ENCODE measurements at regions not wholly inside any gene's neighbourhood (a gene's known extent, or its start where the extent isn't known, plus 50 kb on each side); places are given as distances from the start of the nearest gene placed in this dataset.

GRCh38 chr15:35305031-35305550 lies 220.0 kb upstream of the NANOGP8 start:
- H3K27ac ChIP-seq (ENCODE audit: low read length) = no peak overlapping the region
- no peak overlapping the region for H3K4me3 ChIP-seq (ENCODE audit: low read depth in 1 of 2, low read length in 2 of 2)
- no peaks in the 10 kb centered on the region for H3K9me3 ChIP-seq (ENCODE audit: control insufficient read depth in 1 of 2, low read length in 2 of 2)
- no peaks in the 10 kb centered on the region for H3K36me3 ChIP-seq (ENCODE audit: control insufficient read depth in 1 of 2, insufficient read depth in 2 of 2, low read length in 2 of 2)
- H3K27me3 ChIP-seq (ENCODE audit: low read depth, low read length) = no peaks in the 10 kb centered on the region
- peaks cover 16 to 27% of the 10 kb centered on the region in 2 donors for H3K4me1 ChIP-seq (ENCODE audit: control insufficient read depth in 1 of 2, insufficient read depth in 2 of 2, low read length in 2 of 2)

DNA sequence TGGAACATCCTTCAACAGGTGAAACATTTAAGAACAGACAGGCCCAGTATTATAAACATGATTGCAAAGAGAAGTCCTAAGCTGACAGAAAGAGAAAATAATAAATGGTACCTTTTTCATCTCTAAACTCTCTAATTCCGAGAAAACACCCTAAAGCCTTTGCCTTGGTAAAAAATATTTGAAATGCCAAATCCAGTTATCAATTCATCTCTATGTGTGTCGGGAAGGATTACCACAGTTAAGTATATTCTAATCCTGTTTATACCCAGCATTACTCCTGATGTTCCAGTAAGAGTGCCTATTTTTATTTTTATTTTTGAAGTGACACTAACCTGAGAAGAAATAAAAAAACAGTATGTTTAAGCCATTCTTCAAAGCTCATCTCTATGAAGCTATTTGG lies 219.3 kb upstream of the NANOGP8 start:
- Histone ChIP-seq H3K4me1 (ENCODE audit: control insufficient read depth in 1 of 2, insufficient read depth in 2 of 2, low read length in 2 of 2) (peaks cover 10 to 20% of the 10 kb centered on the region in 2 donors), H3K27ac (ENCODE audit: low read length) (no peak overlapping the region), H3K4me3 (ENCODE audit: low read depth in 1 of 2, low read length in 2 of 2) (no peak overlapping the region), H3K27me3 (ENCODE audit: low read depth, low read length) (no peaks in the 10 kb centered on the region), H3K9me3 (ENCODE audit: control insufficient read depth in 1 of 2, low read length in 2 of 2) (no peaks in the 10 kb centered on the region), H3K36me3 (ENCODE audit: control insufficient read depth in 1 of 2, insufficient read depth in 2 of 2, low read length in 2 of 2) (no peaks in the 10 kb centered on the region)

DNA sequence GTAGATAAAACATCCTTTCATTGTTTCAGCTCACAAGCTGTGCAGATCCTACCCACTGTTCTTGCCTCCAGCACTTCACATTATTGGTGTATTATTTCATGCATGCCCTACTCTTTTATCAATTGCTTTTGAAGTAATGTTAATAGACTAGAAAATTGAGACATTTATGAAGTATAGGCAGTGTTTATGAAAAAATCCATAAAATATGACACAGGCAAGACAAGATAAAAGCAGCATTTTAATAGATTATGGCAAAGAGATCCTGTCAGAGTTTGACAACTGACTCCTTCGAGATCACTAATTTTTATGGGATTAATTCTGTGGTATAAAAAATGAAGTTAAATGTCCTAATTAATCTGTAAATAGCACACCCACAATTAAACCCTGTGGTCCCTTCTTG lies 217.2 kb upstream of the NANOGP8 start:
- peaks cover 7 to 16% of the 10 kb centered on the region in 2 donors for H3K4me1 ChIP-seq (ENCODE audit: control insufficient read depth in 1 of 2, insufficient read depth in 2 of 2, low read length in 2 of 2)
- no peaks in the 10 kb centered on the region for H3K9me3 ChIP-seq (ENCODE audit: control insufficient read depth in 1 of 2, low read length in 2 of 2)
- no peak overlapping the region for H3K4me3 ChIP-seq (ENCODE audit: low read depth in 1 of 2, low read length in 2 of 2)
- no peaks in the 10 kb centered on the region for H3K36me3 ChIP-seq (ENCODE audit: control insufficient read depth in 1 of 2, insufficient read depth in 2 of 2, low read length in 2 of 2)
- no peak overlapping the region for H3K27ac ChIP-seq (ENCODE audit: low read length)
- no peaks in the 10 kb centered on the region for H3K27me3 ChIP-seq (ENCODE audit: low read depth, low read length)

DNA sequence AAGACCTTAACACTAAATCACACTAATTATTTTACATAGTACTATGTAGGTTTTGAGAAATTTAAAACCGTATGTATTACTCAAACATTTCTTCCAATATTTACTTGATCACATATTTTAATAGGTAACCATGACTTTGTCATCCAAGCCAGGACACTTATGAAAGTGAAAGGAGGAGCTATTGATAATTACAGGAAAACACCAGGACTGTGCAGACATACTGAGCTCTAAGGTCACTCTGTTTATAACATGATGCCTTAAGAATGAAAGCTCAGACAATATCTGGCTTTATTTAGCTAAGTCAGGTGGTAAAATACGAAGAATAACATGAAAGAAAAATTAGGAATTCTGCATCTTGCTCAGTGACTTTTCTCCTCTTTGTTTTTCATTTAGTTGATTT lies 216.0 kb upstream of the NANOGP8 start:
- no peak overlapping the region for H3K27ac ChIP-seq (ENCODE audit: low read length)
- H3K27me3 ChIP-seq (ENCODE audit: low read depth, low read length) = no peaks in the 10 kb centered on the region
- H3K36me3 ChIP-seq (ENCODE audit: control insufficient read depth in 1 of 2, insufficient read depth in 2 of 2, low read length in 2 of 2) = no peaks in the 10 kb centered on the region

DNA sequence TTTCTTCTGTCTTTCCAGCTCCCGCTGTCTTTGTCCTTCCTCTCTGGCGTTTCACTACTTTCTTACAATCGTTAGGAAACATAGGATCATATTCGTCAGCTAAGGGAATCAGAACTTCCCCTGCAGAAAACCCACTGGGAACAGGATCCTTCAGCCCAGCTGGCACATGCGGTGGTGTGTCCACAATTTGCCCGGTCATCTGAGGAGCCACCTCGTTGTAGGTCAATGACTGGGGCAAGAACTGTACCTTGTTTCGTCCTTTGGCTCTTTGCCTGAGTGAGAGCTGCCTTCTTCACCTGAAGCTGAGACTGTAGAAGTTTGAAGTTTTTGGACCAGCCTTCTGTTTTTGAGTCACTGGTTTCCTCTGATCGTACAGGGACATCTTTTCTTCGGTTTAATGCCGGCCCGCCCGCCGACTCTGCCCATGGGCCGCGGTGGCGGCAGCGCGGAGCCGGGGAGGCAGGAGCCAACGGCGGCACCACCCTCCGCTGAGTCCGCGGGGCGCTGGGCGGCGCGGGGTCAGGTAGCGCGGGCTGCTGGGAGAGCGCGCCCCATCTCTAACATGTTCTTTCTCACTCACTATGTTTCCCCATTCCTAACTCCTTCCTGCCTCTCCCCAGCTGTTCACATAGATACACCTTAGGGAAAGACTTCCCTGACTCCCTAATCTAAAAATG lies 214.1 kb upstream of the NANOGP8 start:
- no peak overlapping the region for H3K4me3 ChIP-seq (ENCODE audit: low read depth in 1 of 2, low read length in 2 of 2)
- no peak overlapping the region for H3K27ac ChIP-seq (ENCODE audit: low read length)

More for the DNA sequence above, 216.0 kb upstream of the NANOGP8 start:
- Histone ChIP-seq H3K9me3 (ENCODE audit: control insufficient read depth in 1 of 2, low read length in 2 of 2) (no peaks in the 10 kb centered on the region), H3K4me1 (ENCODE audit: control insufficient read depth in 1 of 2, insufficient read depth in 2 of 2, low read length in 2 of 2) (peaks cover 0 to 4% of the 10 kb centered on the region in 2 donors), H3K4me3 (ENCODE audit: low read depth in 1 of 2, low read length in 2 of 2) (no peak overlapping the region)

GRCh38 chr15:35298509-35298908 lies 213.4 kb upstream of the NANOGP8 start:
- H3K4me1 ChIP-seq (ENCODE audit: control insufficient read depth in 1 of 2, insufficient read depth in 2 of 2, low read length in 2 of 2) = peaks cover 0 to 6% of the 10 kb centered on the region in 2 donors
- no peaks in the 10 kb centered on the region for H3K27me3 ChIP-seq (ENCODE audit: low read depth, low read length)
- no peak overlapping the region for H3K27ac ChIP-seq (ENCODE audit: low read length)
- H3K4me3 ChIP-seq (ENCODE audit: low read depth in 1 of 2, low read length in 2 of 2) = no peak overlapping the region
- no peaks in the 10 kb centered on the region for H3K9me3 ChIP-seq (ENCODE audit: control insufficient read depth in 1 of 2, low read length in 2 of 2)
- no peaks in the 10 kb centered on the region for H3K36me3 ChIP-seq (ENCODE audit: control insufficient read depth in 1 of 2, insufficient read depth in 2 of 2, low read length in 2 of 2)

More for the DNA sequence above, 214.1 kb upstream of the NANOGP8 start:
- no peaks in the 10 kb centered on the region for H3K27me3 ChIP-seq (ENCODE audit: low read depth, low read length)
- H3K9me3 ChIP-seq (ENCODE audit: control insufficient read depth in 1 of 2, low read length in 2 of 2) = no peaks in the 10 kb centered on the region
- H3K36me3 ChIP-seq (ENCODE audit: control insufficient read depth in 1 of 2, insufficient read depth in 2 of 2, low read length in 2 of 2) = no peaks in the 10 kb centered on the region
- H3K4me1 ChIP-seq (ENCODE audit: control insufficient read depth in 1 of 2, insufficient read depth in 2 of 2, low read length in 2 of 2) = no peaks in the 10 kb centered on the region

- no peak overlapping the region for H3K27ac ChIP-seq (ENCODE audit: low read length)
- no peaks in the 10 kb centered on the region for H3K36me3 ChIP-seq (ENCODE audit: control insufficient read depth in 1 of 2, insufficient read depth in 2 of 2, low read length in 2 of 2)
- no peaks in the 10 kb centered on the region for H3K9me3 ChIP-seq (ENCODE audit: control insufficient read depth in 1 of 2, low read length in 2 of 2)
- no peak overlapping the region for H3K4me3 ChIP-seq (ENCODE audit: low read depth in 1 of 2, low read length in 2 of 2)
- peaks cover 0 to 9% of the 10 kb centered on the region in 2 donors for H3K4me1 ChIP-seq (ENCODE audit: control insufficient read depth in 1 of 2, insufficient read depth in 2 of 2, low read length in 2 of 2)
- H3K27me3 ChIP-seq (ENCODE audit: low read depth, low read length) = no peaks in the 10 kb centered on the region
Measured at GRCh38 chr15:35293353-35294130, 208.4 kb upstream of the NANOGP8 start.

DNA sequence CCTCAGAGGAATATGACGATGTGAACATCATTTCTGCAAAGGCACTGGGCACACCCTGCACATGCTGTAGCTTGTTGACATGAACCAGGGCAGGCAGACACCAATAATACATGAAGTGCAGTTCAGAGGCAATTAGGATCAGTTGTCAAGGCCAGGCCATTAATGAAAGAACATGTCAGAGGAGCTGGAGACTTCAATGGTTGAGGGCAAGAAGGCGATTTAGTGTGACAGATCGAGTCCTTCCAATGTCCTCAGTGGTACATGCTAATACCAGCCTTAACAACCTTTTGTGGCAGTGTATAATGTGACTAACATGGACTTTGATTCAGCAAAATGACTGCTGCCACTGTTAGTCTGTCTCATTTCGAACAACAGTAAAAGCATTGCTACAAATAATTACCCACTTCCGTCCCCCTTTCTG lies 205.2 kb upstream of the NANOGP8 start:
- no peaks in the 10 kb centered on the region for H3K36me3 ChIP-seq (ENCODE audit: control insufficient read depth in 1 of 2, insufficient read depth in 2 of 2, low read length in 2 of 2)
- no peaks in the 10 kb centered on the region for H3K9me3 ChIP-seq (ENCODE audit: control insufficient read depth in 1 of 2, low read length in 2 of 2)
- H3K27ac ChIP-seq (ENCODE audit: low read length) = no peak overlapping the region
- peaks cover 0 to 9% of the 10 kb centered on the region in 2 donors for H3K4me1 ChIP-seq (ENCODE audit: control insufficient read depth in 1 of 2, insufficient read depth in 2 of 2, low read length in 2 of 2)
- H3K4me3 ChIP-seq (ENCODE audit: low read depth in 1 of 2, low read length in 2 of 2) = no peak overlapping the region
- no peaks in the 10 kb centered on the region for H3K27me3 ChIP-seq (ENCODE audit: low read depth, low read length)

GRCh38 chr15:35289024-35289617 lies 204.0 kb upstream of the NANOGP8 start:
- Histone ChIP-seq H3K4me1 (ENCODE audit: control insufficient read depth in 1 of 2, insufficient read depth in 2 of 2, low read length in 2 of 2) (peaks cover 0 to 8% of the 10 kb centered on the region in 2 donors), H3K9me3 (ENCODE audit: control insufficient read depth in 1 of 2, low read length in 2 of 2) (no peaks in the 10 kb centered on the region), H3K36me3 (ENCODE audit: control insufficient read depth in 1 of 2, insufficient read depth in 2 of 2, low read length in 2 of 2) (no peaks in the 10 kb centered on the region), H3K27ac (ENCODE audit: low read length) (no peak overlapping the region), H3K4me3 (ENCODE audit: low read depth in 1 of 2, low read length in 2 of 2) (no peak overlapping the region), H3K27me3 (ENCODE audit: low read depth, low read length) (no peaks in the 10 kb centered on the region)

- Histone ChIP-seq H3K4me3 (ENCODE audit: low read depth in 1 of 2, low read length in 2 of 2) (no peak overlapping the region), H3K4me1 (ENCODE audit: control insufficient read depth in 1 of 2, insufficient read depth in 2 of 2, low read length in 2 of 2) (peaks cover 0 to 3% of the 10 kb centered on the region in 2 donors), H3K27me3 (ENCODE audit: low read depth, low read length) (no peaks in the 10 kb centered on the region), H3K9me3 (ENCODE audit: control insufficient read depth in 1 of 2, low read length in 2 of 2) (no peaks in the 10 kb centered on the region), H3K36me3 (ENCODE audit: control insufficient read depth in 1 of 2, insufficient read depth in 2 of 2, low read length in 2 of 2) (no peaks in the 10 kb centered on the region), H3K27ac (ENCODE audit: low read length) (no peak overlapping the region)
Measured at GRCh38 chr15:35288580-35288979, 203.5 kb upstream of the NANOGP8 start.

GRCh38 chr15:35286721-35287120 lies 201.6 kb upstream of the NANOGP8 start:
- Histone ChIP-seq H3K4me1 (ENCODE audit: control insufficient read depth in 1 of 2, insufficient read depth in 2 of 2, low read length in 2 of 2) (no peaks in the 10 kb centered on the region), H3K27me3 (ENCODE audit: low read depth, low read length) (no peaks in the 10 kb centered on the region), H3K36me3 (ENCODE audit: control insufficient read depth in 1 of 2, insufficient read depth in 2 of 2, low read length in 2 of 2) (no peaks in the 10 kb centered on the region), H3K27ac (ENCODE audit: low read length) (no peak overlapping the region), H3K4me3 (ENCODE audit: low read depth in 1 of 2, low read length in 2 of 2) (no peak overlapping the region), H3K9me3 (ENCODE audit: control insufficient read depth in 1 of 2, low read length in 2 of 2) (peaks cover 0 to 3% of the 10 kb centered on the region in 2 donors)
